Smooth muscle cell (in vitro differentiated cells): ENCODE measurements at regions not wholly inside any gene's neighbourhood (a gene's known extent, or its start where the extent isn't known, plus 50 kb on each side); places are given as distances from the start of the nearest gene placed in this dataset.

ENCODE experiments used
- DNase-seq: peaks from one replicate; lab custom pipeline; 2025; ENCODE audit not compliant: unreplicated experiment; lab: John Stamatoyannopoulos, UW
- H2AFZ ChIP-seq: fragments of 200-600 bp; sonication (generic); 2 replicates; pipeline ENCODE4 v1.6.0; 2016; ENCODE audit warnings: antibody characterized with exemption, low read depth, mild to moderate bottlenecking
- H3F3A ChIP-seq: fragments of 200-600 bp; sonication (generic); 2 replicates; pipeline ENCODE4 v1.6.0; 2017; ENCODE audit warnings: antibody characterized with exemption, low read depth
- H3K27ac ChIP-seq: fragments of 200-600 bp; sonication (generic); 2 replicates; pipeline ENCODE4 v1.5.1; 2016; ENCODE audit warnings: low read depth, mild to moderate bottlenecking
- H3K27me3 ChIP-seq: fragments of 200-600 bp; sonication (generic); 2 replicates; pipeline ENCODE4 v1.6.1; 2016; ENCODE audit warnings: low read depth, mild to moderate bottlenecking
- H3K36me3 ChIP-seq: fragments of 200-600 bp; sonication (generic); 2 replicates; pipeline ENCODE4 v1.5.1; 2016; ENCODE audit warnings: low read depth
- H3K4me1 ChIP-seq: fragments of 200-600 bp; sonication (generic); 2 replicates; pipeline ENCODE4 v1.5.1; 2016; ENCODE audit warnings: low read depth
- H3K4me2 ChIP-seq: fragments of 200-600 bp; sonication (generic); 2 replicates; pipeline ENCODE4 v1.6.0; 2016; ENCODE audit warnings: mild to moderate bottlenecking
- H3K4me3 ChIP-seq: fragments of 200-600 bp; sonication (generic); 2 replicates; pipeline ENCODE4 v1.5.1; 2016; ENCODE audit warnings: mild to moderate bottlenecking
- H3K79me2 ChIP-seq: fragments of 200-600 bp; sonication (generic); 2 replicates; pipeline ENCODE4 v1.6.0; 2016; ENCODE audit warnings: low read depth, mild to moderate bottlenecking
- H3K9ac ChIP-seq: fragments of 200-600 bp; sonication (generic); 2 replicates; pipeline ENCODE4 v1.6.0; 2016; ENCODE audit warnings: low read depth
- H3K9me3 ChIP-seq: fragments of 200-600 bp; sonication (generic); replicated peaks from 2 replicates; pipeline ENCODE4 v1.5.1; 2016; ENCODE audit warnings: low read depth
- H4K20me1 ChIP-seq: fragments of 200-600 bp; sonication (generic); 2 replicates; pipeline ENCODE4 v1.6.0; 2016; ENCODE audit warnings: low read depth
- WGBS: methylation state at CpG from one replicate; pipeline ENCODE4 v1.1.7; 2016; ENCODE audit warnings: low lambda C conversion rate; 5-methylcytosine and 5-hydroxymethylcytosine counted together
- TF ChIP-seq, protein P1 (sequence below): fragments of 200-600 bp; sonication (generic); IDR thresholded peaks from 2 replicates; pipeline ENCODE4 v1.5.1; 2017; ENCODE audit warnings: borderline replicate concordance, mild to moderate bottlenecking, antibody characterized with exemption; ENCODE audit not compliant: insufficient read depth, poor library complexity, severe bottlenecking

GRCh38 chr13:76349700-76350099 lies 536.5 kb downstream of the KCTD12 start:
- Histone ChIP-seq H3K9ac (no peak overlapping the region), H3K36me3 (no peaks in the 10 kb centered on the region), H3K27ac (no peak overlapping the region), H3K9me3 (no peaks in the 10 kb centered on the region), H2AFZ (no peak overlapping the region), H3K4me1 (no peaks in the 10 kb centered on the region), H3K4me3 (no peak overlapping the region), H3F3A (no peaks in the 10 kb centered on the region), H3K79me2 (no peaks in the 10 kb centered on the region), H3K4me2 (no peak overlapping the region), H3K27me3 (no peaks in the 10 kb centered on the region), H4K20me1 (no peaks in the 10 kb centered on the region)
- TF ChIP-seq, protein P1, sequence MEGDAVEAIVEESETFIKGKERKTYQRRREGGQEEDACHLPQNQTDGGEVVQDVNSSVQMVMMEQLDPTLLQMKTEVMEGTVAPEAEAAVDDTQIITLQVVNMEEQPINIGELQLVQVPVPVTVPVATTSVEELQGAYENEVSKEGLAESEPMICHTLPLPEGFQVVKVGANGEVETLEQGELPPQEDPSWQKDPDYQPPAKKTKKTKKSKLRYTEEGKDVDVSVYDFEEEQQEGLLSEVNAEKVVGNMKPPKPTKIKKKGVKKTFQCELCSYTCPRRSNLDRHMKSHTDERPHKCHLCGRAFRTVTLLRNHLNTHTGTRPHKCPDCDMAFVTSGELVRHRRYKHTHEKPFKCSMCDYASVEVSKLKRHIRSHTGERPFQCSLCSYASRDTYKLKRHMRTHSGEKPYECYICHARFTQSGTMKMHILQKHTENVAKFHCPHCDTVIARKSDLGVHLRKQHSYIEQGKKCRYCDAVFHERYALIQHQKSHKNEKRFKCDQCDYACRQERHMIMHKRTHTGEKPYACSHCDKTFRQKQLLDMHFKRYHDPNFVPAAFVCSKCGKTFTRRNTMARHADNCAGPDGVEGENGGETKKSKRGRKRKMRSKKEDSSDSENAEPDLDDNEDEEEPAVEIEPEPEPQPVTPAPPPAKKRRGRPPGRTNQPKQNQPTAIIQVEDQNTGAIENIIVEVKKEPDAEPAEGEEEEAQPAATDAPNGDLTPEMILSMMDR, result no peak
- WGBS, result 70% methylated on average over 2 of the region's 2 CpGs
- no peak for DNase-seq

DNA sequence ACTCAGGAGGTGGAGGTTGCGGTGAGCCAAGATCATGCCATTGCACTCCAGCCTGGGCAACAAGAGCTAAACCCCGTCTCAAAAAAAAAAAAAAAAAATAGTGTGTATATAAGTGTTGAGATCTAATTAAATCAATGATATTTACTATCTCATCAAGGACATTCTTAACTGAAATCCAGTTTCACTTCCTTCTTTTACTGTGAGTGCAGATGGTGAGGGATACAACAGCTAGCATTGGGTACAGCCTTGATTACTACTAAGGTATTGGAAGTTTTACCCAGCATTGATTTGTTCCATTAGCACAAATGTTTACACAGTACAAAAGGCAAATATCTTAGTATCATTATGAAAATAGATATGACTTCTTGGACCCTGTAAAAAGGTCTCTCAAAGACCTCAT lies 546.6 kb downstream of the KCTD12 start:
- Histone ChIP-seq H3K27me3 (no peaks in the 10 kb centered on the region), H3F3A (no peaks in the 10 kb centered on the region), H3K36me3 (no peaks in the 10 kb centered on the region), H3K4me1 (no peaks in the 10 kb centered on the region), H3K4me2 (no peak overlapping the region), H3K79me2 (no peaks in the 10 kb centered on the region), H2AFZ (no peak overlapping the region), H4K20me1 (no peaks in the 10 kb centered on the region), H3K9me3 (no peaks in the 10 kb centered on the region), H3K4me3 (no peak overlapping the region), H3K27ac (no peak overlapping the region), H3K9ac (no peak overlapping the region)
- WGBS, result 77% methylated on average over 2 of the region's 2 CpGs
- DNase-seq, result no peak
- TF ChIP-seq, protein P1, result no peak

GRCh38 chr13:76338003-76338402 lies 548.2 kb downstream of the KCTD12 start:
- H3K27me3 ChIP-seq, result no peaks in the 10 kb centered on the region
- 82% methylated on average over 2 of the region's 2 CpGs for WGBS
- DNase-seq, result no peak

More at GRCh38 chr13:76338003-76338402, 548.2 kb downstream of the KCTD12 start:
- TF ChIP-seq, protein P1, result no peak
- H4K20me1 ChIP-seq, result no peaks in the 10 kb centered on the region
- H3K9ac ChIP-seq, result no peak overlapping the region
- H3K79me2 ChIP-seq, result no peaks in the 10 kb centered on the region
- no peaks in the 10 kb centered on the region for H3K9me3 ChIP-seq
- no peaks in the 10 kb centered on the region for H3F3A ChIP-seq
- H2AFZ ChIP-seq, result no peak overlapping the region
- H3K4me1 ChIP-seq, result no peaks in the 10 kb centered on the region
- no peak overlapping the region for H3K27ac ChIP-seq
- no peak overlapping the region for H3K4me3 ChIP-seq
- no peaks in the 10 kb centered on the region for H3K36me3 ChIP-seq
- H3K4me2 ChIP-seq, result no peak overlapping the region
